ENCODE measurements at regions not wholly inside any gene's neighbourhood (a gene's known extent, or its start where the extent isn't known, plus 50 kb on each side); places are given as distances from the start of the nearest gene placed in this dataset.

- TF ChIP-seq GATA3 (IDR thresholded peaks at IDR 0.05; ENCODE audit: low read depth, low read length), result no peak
- TF ChIP-seq GATA2 (IDR thresholded peaks at IDR 0.05; ENCODE audit: low read depth, low read length), result no peak
These were observed 128.7 kb upstream of the TLE3 start for GRCh38 chr15:70226337-70226980.
